IgD-negative memory B cell (primary cell): ENCODE measurements at regions not wholly inside any gene's neighbourhood (a gene's known extent, or its start where the extent isn't known, plus 50 kb on each side); places are given as distances from the start of the nearest gene placed in this dataset.

Experiments used
- H3K27ac Mint-ChIP-seq, 3 donors: one replicate each; pipeline ENCODE4 v1.8.0; 2020 to 2022; ENCODE audit warnings: mild to moderate bottlenecking in 3 of 3, mixed read lengths in 3 of 3, moderate library complexity in 1 of 3
- H3K27me3 Mint-ChIP-seq: one replicate; pipeline ENCODE4 v1.8.0; 2021; ENCODE audit warnings: mixed read lengths
- H3K36me3 Mint-ChIP-seq: one replicate; pipeline ENCODE4 v1.8.0; 2020; ENCODE audit warnings: mild to moderate bottlenecking, mixed read lengths
- H3K4me1 Mint-ChIP-seq, 3 donors: one replicate each; pipeline ENCODE4 v1.8.0; 2020 to 2022; ENCODE audit warnings: mixed read lengths in 3 of 3, mild to moderate bottlenecking in 1 of 3
- H3K4me3 Mint-ChIP-seq, 4 donors: one replicate each; pipeline ENCODE4 v1.8.0; 2020 to 2022; ENCODE audit warnings: mild to moderate bottlenecking in 4 of 4, mixed read lengths in 4 of 4, moderate library complexity in 3 of 4
- H3K9me3 Mint-ChIP-seq, 3 donors: one replicate each; pipeline ENCODE4 v1.8.0; 2020 to 2021; ENCODE audit warnings: mixed read lengths in 3 of 3, mild to moderate bottlenecking in 1 of 3

GRCh38 chr6:99761711-99762110, 155.1 kb downstream of the PRDM13 start:
- no peak overlapping the region for H3K4me3 Mint-ChIP-seq
- H3K9me3 Mint-ChIP-seq, result peaks cover 0 to 2% (median 0%) of the 10 kb centered on the region in 3 donors
- H3K4me1 Mint-ChIP-seq, result no peaks in the 10 kb centered on the region
- no peaks in the 10 kb centered on the region for H3K36me3 Mint-ChIP-seq
- H3K27me3 Mint-ChIP-seq, result no peaks in the 10 kb centered on the region
- H3K27ac Mint-ChIP-seq, result no peak overlapping the region

- peaks cover 2% of the 10 kb centered on the region for H3K36me3 Mint-ChIP-seq
- no peaks in the 10 kb centered on the region for H3K4me1 Mint-ChIP-seq
- H3K27ac Mint-ChIP-seq, result no peak overlapping the region
- peaks cover 0 to 2% (median 0%) of the 10 kb centered on the region in 3 donors for H3K9me3 Mint-ChIP-seq
- no peak overlapping the region for H3K4me3 Mint-ChIP-seq
- H3K27me3 Mint-ChIP-seq, result no peaks in the 10 kb centered on the region
Measured at GRCh38 chr6:99768166-99768565, 161.5 kb downstream of the PRDM13 start.

- H3K27me3 Mint-ChIP-seq, result peaks cover 15% of the 10 kb centered on the region
- peaks cover 1% of the 10 kb centered on the region for H3K36me3 Mint-ChIP-seq
- peaks cover 0 to 2% (median 0%) of the 10 kb centered on the region in 3 donors for H3K9me3 Mint-ChIP-seq
- H3K4me1 Mint-ChIP-seq, result peaks cover 0 to 2% (median 0%) of the 10 kb centered on the region in 3 donors
- H3K4me3 Mint-ChIP-seq, result no peak overlapping the region
- no peak overlapping the region for H3K27ac Mint-ChIP-seq
Measured at GRCh38 chr6:99779631-99780555, 173.3 kb downstream of the PRDM13 start.

GRCh38 chr6:99780556-99780885, 173.9 kb downstream of the PRDM13 start:
- no peak overlapping the region for H3K27ac Mint-ChIP-seq
- peaks cover 1% of the 10 kb centered on the region for H3K36me3 Mint-ChIP-seq
- peaks cover 0 to 2% (median 0%) of the 10 kb centered on the region in 3 donors for H3K4me1 Mint-ChIP-seq
- H3K27me3 Mint-ChIP-seq, result peaks cover 15% of the 10 kb centered on the region
- peaks cover 0 to 2% (median 0%) of the 10 kb centered on the region in 3 donors for H3K9me3 Mint-ChIP-seq
- H3K4me3 Mint-ChIP-seq, result no peak overlapping the region

- Mint-ChIP-seq H3K27ac (no peak overlapping the region), H3K4me1 (no peaks in the 10 kb centered on the region), H3K36me3 (no peaks in the 10 kb centered on the region), H3K4me3 (no peak overlapping the region), H3K9me3 (no peaks in the 10 kb centered on the region), H3K27me3 (peaks cover 12% of the 10 kb centered on the region)
Measured at GRCh38 chr6:99789767-99790166, 183.1 kb downstream of the PRDM13 start.

- H3K27ac Mint-ChIP-seq, result no peak overlapping the region
- no peaks in the 10 kb centered on the region for H3K4me1 Mint-ChIP-seq
- no peaks in the 10 kb centered on the region for H3K9me3 Mint-ChIP-seq
- H3K4me3 Mint-ChIP-seq, result no peak overlapping the region
- peaks cover 12% of the 10 kb centered on the region for H3K27me3 Mint-ChIP-seq
- H3K36me3 Mint-ChIP-seq, result no peaks in the 10 kb centered on the region
Measured at GRCh38 chr6:99790679-99791078, 184.0 kb downstream of the PRDM13 start.

GRCh38 chr6:99801805-99802204, 192.2 kb downstream of the MCHR2 start:
- no peak overlapping the region for H3K4me3 Mint-ChIP-seq
- H3K36me3 Mint-ChIP-seq, result no peaks in the 10 kb centered on the region
- H3K27ac Mint-ChIP-seq, result no peak overlapping the region
- H3K4me1 Mint-ChIP-seq, result no peaks in the 10 kb centered on the region
- peaks cover 0 to 1% (median 0%) of the 10 kb centered on the region in 3 donors for H3K9me3 Mint-ChIP-seq
- H3K27me3 Mint-ChIP-seq, result peaks cover 6% of the 10 kb centered on the region

- peaks cover 0 to 1% (median 0%) of the 10 kb centered on the region in 3 donors for H3K9me3 Mint-ChIP-seq
- H3K36me3 Mint-ChIP-seq, result no peaks in the 10 kb centered on the region
- peak overlapping the region in 2 of 3 donors; percentile 21 to 58 for H3K27ac Mint-ChIP-seq
- peaks cover 6% of the 10 kb centered on the region for H3K27me3 Mint-ChIP-seq
- H3K4me3 Mint-ChIP-seq, result no peak overlapping the region
- no peaks in the 10 kb centered on the region for H3K4me1 Mint-ChIP-seq
Measured at GRCh38 chr6:99802396-99803031, 191.5 kb downstream of the MCHR2 start.

GRCh38 chr6:99808992-99809391, 185.0 kb downstream of the MCHR2 start:
- Mint-ChIP-seq H3K4me3 (no peak overlapping the region), H3K36me3 (no peaks in the 10 kb centered on the region), H3K4me1 (peaks cover 0 to 2% (median 0%) of the 10 kb centered on the region in 3 donors), H3K9me3 (no peaks in the 10 kb centered on the region), H3K27me3 (peaks cover 2% of the 10 kb centered on the region), H3K27ac (no peak overlapping the region)

- H3K4me3 Mint-ChIP-seq, result no peak overlapping the region
- H3K4me1 Mint-ChIP-seq, result peaks cover 0 to 2% (median 0%) of the 10 kb centered on the region in 3 donors
Measured at GRCh38 chr6:99810295-99810694, 183.7 kb downstream of the MCHR2 start.

GRCh38 chr6:99810942-99811620, 182.9 kb downstream of the MCHR2 start:
- no peaks in the 10 kb centered on the region for H3K9me3 Mint-ChIP-seq
- no peak overlapping the region for H3K4me3 Mint-ChIP-seq
- H3K27ac Mint-ChIP-seq, result no peak overlapping the region
- no peaks in the 10 kb centered on the region for H3K36me3 Mint-ChIP-seq
- H3K27me3 Mint-ChIP-seq, result peaks cover 3% of the 10 kb centered on the region
- peaks cover 0 to 2% (median 0%) of the 10 kb centered on the region in 3 donors for H3K4me1 Mint-ChIP-seq

More at GRCh38 chr6:99810295-99810694, 183.7 kb downstream of the MCHR2 start:
- Mint-ChIP-seq H3K9me3 (no peaks in the 10 kb centered on the region), H3K36me3 (no peaks in the 10 kb centered on the region), H3K27me3 (peaks cover 3% of the 10 kb centered on the region), H3K27ac (no peak overlapping the region)

GRCh38 chr6:99811636-99812035, 182.4 kb downstream of the MCHR2 start:
- Mint-ChIP-seq H3K4me1 (peaks cover 0 to 2% (median 0%) of the 10 kb centered on the region in 3 donors), H3K27ac (no peak overlapping the region), H3K4me3 (no peak overlapping the region), H3K27me3 (peaks cover 3% of the 10 kb centered on the region), H3K36me3 (no peaks in the 10 kb centered on the region), H3K9me3 (no peaks in the 10 kb centered on the region)

- H3K4me3 Mint-ChIP-seq, result no peak overlapping the region
- H3K9me3 Mint-ChIP-seq, result no peaks in the 10 kb centered on the region
- H3K36me3 Mint-ChIP-seq, result no peaks in the 10 kb centered on the region
- H3K27me3 Mint-ChIP-seq, result peaks cover 3% of the 10 kb centered on the region
- H3K27ac Mint-ChIP-seq, result no peak overlapping the region
- peaks cover 0 to 2% (median 0%) of the 10 kb centered on the region in 3 donors for H3K4me1 Mint-ChIP-seq
Measured at GRCh38 chr6:99813565-99813964, 180.5 kb downstream of the MCHR2 start.

- Mint-ChIP-seq H3K36me3 (no peaks in the 10 kb centered on the region), H3K9me3 (no peaks in the 10 kb centered on the region), H3K27ac (no peak overlapping the region), H3K4me3 (no peak overlapping the region), H3K27me3 (peaks cover 5% of the 10 kb centered on the region), H3K4me1 (peaks cover 0 to 1% (median 0%) of the 10 kb centered on the region in 3 donors)
Measured at GRCh38 chr6:99814230-99814928, 179.6 kb downstream of the MCHR2 start.

GRCh38 chr6:99816795-99817194, 177.2 kb downstream of the MCHR2 start:
- peaks cover 8% of the 10 kb centered on the region for H3K27me3 Mint-ChIP-seq
- no peak overlapping the region for H3K27ac Mint-ChIP-seq
- no peak overlapping the region for H3K4me3 Mint-ChIP-seq
- no peaks in the 10 kb centered on the region for H3K36me3 Mint-ChIP-seq
- H3K4me1 Mint-ChIP-seq, result no peaks in the 10 kb centered on the region
- H3K9me3 Mint-ChIP-seq, result no peaks in the 10 kb centered on the region
